Dendritic cell treated with granulocyte-macrophage colony-stimulating factor and Interleukin-4, amounts not matched to agents 40 ng/mL and 50 ng/mL, for 4 days (primary cell): ENCODE measurements at regions not wholly inside any gene's neighbourhood (a gene's known extent, or its start where the extent isn't known, plus 50 kb on each side); places are given as distances from the start of the nearest gene placed in this dataset.

Source experiments
- H3K27ac Mint-ChIP-seq: one replicate; pipeline ENCODE4 v1.8.0; 2022; ENCODE audit warnings: mild to moderate bottlenecking, mixed read lengths
- H3K27me3 Mint-ChIP-seq: one replicate; pipeline ENCODE4 v1.8.0; 2022; ENCODE audit warnings: mild to moderate bottlenecking, mixed read lengths
- H3K36me3 Mint-ChIP-seq: one replicate; pipeline ENCODE4 v1.8.0; 2022; ENCODE audit warnings: low read depth, mixed read lengths
- H3K4me1 Mint-ChIP-seq: one replicate; pipeline ENCODE4 v1.8.0; 2022; ENCODE audit warnings: low read depth, mixed read lengths
- H3K4me3 Mint-ChIP-seq: one replicate; pipeline ENCODE4 v1.8.0; 2022; ENCODE audit warnings: mild to moderate bottlenecking, moderate library complexity, mixed read lengths
- H3K9me3 Mint-ChIP-seq: one replicate; pipeline ENCODE4 v1.8.0; 2022; ENCODE audit warnings: mixed read lengths
- intact Hi-C: fragments of 100-400 bp; cut with micrococcal nuclease; formaldehyde crosslinking; loops from one replicate; pipeline ENCODE4 v1.15.0; 2022

DNA sequence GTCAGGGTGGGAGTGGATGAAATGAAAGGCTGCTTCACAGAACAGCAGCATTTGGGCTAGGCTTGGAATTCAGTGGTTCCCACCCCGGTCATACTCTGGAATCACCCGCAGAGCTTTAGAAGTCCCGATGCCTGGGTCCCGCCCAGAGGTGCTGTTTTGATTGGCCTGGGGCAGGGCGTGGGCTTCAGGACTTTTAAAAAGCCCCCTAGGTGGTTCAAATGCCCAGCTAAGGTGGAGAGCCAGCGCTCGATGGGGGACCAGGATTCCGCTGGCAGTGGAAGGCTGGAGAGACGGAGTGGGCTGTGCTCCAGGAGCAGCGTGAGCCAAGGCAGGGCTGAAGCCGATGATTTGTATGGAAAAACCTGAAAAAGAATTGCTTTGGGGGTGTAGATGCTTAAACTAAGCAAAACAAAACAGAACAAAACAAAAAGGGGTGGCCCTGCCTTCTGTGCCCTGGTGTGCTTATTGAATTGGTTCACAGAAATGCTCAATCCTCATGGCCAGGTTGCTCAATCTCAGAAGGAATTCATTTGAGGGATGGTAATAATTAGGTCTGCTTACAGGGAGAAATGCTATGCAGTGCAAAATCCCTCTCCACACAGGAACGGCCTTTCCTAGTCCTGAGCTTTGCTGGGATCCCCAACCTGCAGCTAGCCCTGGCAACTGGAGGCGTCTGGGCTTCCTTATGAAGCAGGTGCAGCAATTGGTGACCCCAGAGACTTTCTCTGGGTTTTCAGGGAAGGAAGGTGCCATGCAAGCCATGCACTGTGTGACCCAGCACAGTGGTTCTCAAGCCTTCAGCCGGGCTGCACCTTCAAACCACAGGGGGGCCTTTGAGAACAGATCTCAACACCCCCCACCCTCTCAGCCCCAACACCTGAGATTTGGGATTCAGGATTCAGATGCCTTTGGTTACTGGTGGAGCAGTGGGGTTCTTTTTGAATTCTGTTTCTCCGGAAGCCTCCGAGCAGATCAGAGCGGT, 174.0 kb upstream of the ZNF618 start:
- H3K36me3 Mint-ChIP-seq = no peaks in the 10 kb centered on the region
- intact Hi-C loops = no loop called here
- no peak overlapping the region for H3K27ac Mint-ChIP-seq
- H3K9me3 Mint-ChIP-seq = no peaks in the 10 kb centered on the region
- no peak overlapping the region for H3K4me3 Mint-ChIP-seq
- H3K4me1 Mint-ChIP-seq = no peaks in the 10 kb centered on the region
- no peaks in the 10 kb centered on the region for H3K27me3 Mint-ChIP-seq

- Mint-ChIP-seq H3K4me1 (no peaks in the 10 kb centered on the region), H3K27ac (no peak overlapping the region), H3K36me3 (no peaks in the 10 kb centered on the region), H3K4me3 (no peak overlapping the region), H3K9me3 (peaks cover 7% of the 10 kb centered on the region), H3K27me3 (peaks cover 6% of the 10 kb centered on the region)
- intact Hi-C loops = no loop called here
Measured at GRCh38 chr9:113705306-113705927, 170.7 kb upstream of the ZNF618 start.

- Mint-ChIP-seq H3K4me1 (no peaks in the 10 kb centered on the region), H3K27ac (no peak overlapping the region), H3K4me3 (no peak overlapping the region), H3K36me3 (no peaks in the 10 kb centered on the region), H3K9me3 (peaks cover 7% of the 10 kb centered on the region), H3K27me3 (peaks cover 7% of the 10 kb centered on the region)
- intact Hi-C loops = no loop called here
Measured at GRCh38 chr9:113705928-113706519, 170.1 kb upstream of the ZNF618 start.

DNA sequence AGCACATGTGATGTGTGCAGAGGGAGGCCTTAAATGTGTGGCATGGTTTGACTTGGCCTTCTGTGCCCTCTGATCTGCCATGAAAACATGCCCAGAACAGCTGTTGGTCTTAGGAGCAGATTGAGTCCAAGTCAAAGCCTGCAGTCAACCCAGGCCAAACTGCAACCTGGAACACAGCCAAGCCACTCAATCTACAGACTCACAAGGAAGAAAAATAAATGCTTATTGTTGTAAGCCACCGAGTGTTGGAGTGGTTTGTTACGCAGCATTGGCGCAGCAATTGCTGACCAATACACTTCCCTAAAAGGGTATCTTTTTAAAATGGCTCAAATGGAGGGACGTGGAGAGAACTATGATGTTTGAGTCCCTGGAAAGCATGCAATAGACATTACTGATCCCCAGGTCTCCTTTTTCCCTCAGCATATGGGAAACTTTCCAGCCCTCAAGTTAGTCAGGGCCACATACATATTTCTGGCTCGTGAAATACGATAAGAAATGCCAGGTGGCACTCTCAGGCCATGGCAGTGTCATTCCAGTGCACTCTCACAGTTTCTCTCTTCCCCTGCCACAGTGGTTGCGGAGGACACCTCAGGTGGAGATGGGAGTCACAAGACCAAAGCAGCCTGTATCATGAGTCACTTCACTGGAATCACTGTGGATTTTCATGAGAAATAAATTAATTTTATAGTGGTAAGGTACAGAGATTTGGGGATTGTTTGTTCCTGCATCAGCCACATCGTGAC, 168.0 kb upstream of the ZNF618 start:
- H3K9me3 Mint-ChIP-seq = peaks cover 7% of the 10 kb centered on the region
- no peaks in the 10 kb centered on the region for H3K4me1 Mint-ChIP-seq
- H3K36me3 Mint-ChIP-seq = no peaks in the 10 kb centered on the region
- peaks cover 8% of the 10 kb centered on the region for H3K27me3 Mint-ChIP-seq
- no peak overlapping the region for H3K27ac Mint-ChIP-seq
- intact Hi-C loops = no loop called here
- no peak overlapping the region for H3K4me3 Mint-ChIP-seq

GRCh38 chr9:113708821-113709713, 167.0 kb upstream of the ZNF618 start:
- H3K27ac Mint-ChIP-seq = no peak overlapping the region
- no peaks in the 10 kb centered on the region for H3K36me3 Mint-ChIP-seq
- intact Hi-C loops = no loop called here
- H3K27me3 Mint-ChIP-seq = peaks cover 11% of the 10 kb centered on the region
- H3K4me3 Mint-ChIP-seq = no peak overlapping the region
- H3K4me1 Mint-ChIP-seq = no peaks in the 10 kb centered on the region
- peaks cover 7% of the 10 kb centered on the region for H3K9me3 Mint-ChIP-seq

DNA sequence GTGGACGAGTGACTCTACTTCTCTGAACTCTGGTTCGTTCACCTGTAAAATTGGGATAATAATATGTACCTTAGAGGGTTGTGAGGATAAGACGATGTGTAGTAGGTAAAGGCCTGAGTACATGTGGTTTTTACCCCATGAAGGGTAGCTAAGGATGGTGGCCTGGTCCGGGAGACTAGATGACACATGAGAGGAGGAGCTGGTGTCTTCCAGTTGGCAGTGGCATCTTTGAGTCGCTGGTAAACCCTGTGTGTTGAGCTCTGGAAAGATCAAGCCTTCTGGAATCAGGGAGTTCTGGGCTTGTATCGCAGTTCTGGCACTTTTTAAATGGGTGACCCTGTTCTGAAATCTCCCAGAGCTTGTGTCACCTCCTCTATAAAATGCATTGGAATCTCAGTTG, 166.4 kb upstream of the ZNF618 start:
- Mint-ChIP-seq H3K9me3 (peaks cover 7% of the 10 kb centered on the region), H3K4me1 (no peaks in the 10 kb centered on the region), H3K4me3 (no peak overlapping the region), H3K27ac (no peak overlapping the region), H3K27me3 (peaks cover 11% of the 10 kb centered on the region), H3K36me3 (no peaks in the 10 kb centered on the region)
- intact Hi-C loops = no loop called here

DNA sequence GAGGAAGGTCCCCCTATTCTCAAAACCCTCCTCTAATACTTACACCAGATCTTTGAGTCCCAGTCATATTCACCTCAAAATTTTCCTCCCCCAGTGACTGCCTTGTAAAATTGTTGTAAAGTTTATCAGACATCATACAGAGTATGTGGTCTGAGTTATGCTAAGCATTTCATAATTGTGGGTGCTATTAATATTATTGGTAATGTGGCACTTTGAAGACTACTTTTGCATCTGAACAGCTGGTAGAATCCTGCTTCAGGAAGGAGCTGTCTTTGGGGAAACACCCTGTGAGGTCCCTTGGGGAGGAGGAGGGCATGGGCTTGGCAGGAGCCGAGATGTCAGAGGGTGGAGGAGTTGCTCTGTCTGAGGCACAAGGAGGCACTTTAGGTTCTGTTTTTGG, 164.9 kb upstream of the ZNF618 start:
- Mint-ChIP-seq H3K4me3 (no peak overlapping the region), H3K9me3 (peaks cover 7% of the 10 kb centered on the region), H3K27ac (no peak overlapping the region), H3K4me1 (no peaks in the 10 kb centered on the region), H3K27me3 (peaks cover 11% of the 10 kb centered on the region), H3K36me3 (no peaks in the 10 kb centered on the region)
- intact Hi-C loops = no loop called here

- H3K4me3 Mint-ChIP-seq = no peak overlapping the region
- peaks cover 7% of the 10 kb centered on the region for H3K9me3 Mint-ChIP-seq
- no peaks in the 10 kb centered on the region for H3K4me1 Mint-ChIP-seq
- intact Hi-C loops = no loop called here
- H3K27me3 Mint-ChIP-seq = peaks cover 11% of the 10 kb centered on the region
- H3K27ac Mint-ChIP-seq = no peak overlapping the region
- no peaks in the 10 kb centered on the region for H3K36me3 Mint-ChIP-seq
Measured at GRCh38 chr9:113712053-113712452, 164.1 kb upstream of the ZNF618 start.

DNA sequence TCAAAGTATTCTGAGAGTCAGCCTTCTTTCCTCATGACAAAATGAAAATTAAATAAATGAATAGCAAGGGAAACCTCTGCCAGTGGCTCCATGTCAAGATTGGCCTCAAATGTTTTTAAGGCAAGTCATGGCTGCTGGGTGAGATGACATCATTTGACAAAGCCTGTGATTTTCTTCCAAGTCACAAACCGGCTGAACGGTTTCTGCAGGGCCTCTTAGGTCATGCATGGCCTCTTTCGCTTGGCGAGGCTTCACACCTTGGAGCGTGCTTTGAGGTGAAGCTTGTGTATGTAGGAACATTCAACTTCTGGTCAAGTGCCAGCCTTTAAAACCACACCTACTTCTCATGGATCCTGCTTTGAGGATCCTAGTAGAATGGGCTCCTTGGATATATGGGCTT, 161.0 kb upstream of the ZNF618 start:
- intact Hi-C loops = no loop called here
- H3K27me3 Mint-ChIP-seq = peaks cover 10% of the 10 kb centered on the region
- no peaks in the 10 kb centered on the region for H3K9me3 Mint-ChIP-seq
- H3K4me1 Mint-ChIP-seq = no peaks in the 10 kb centered on the region
- no peak overlapping the region for H3K4me3 Mint-ChIP-seq
- H3K27ac Mint-ChIP-seq = no peak overlapping the region
- H3K36me3 Mint-ChIP-seq = no peaks in the 10 kb centered on the region

- Mint-ChIP-seq H3K4me3 (no peak overlapping the region), H3K27me3 (peaks cover 6% of the 10 kb centered on the region), H3K36me3 (no peaks in the 10 kb centered on the region), H3K4me1 (peaks cover 10% of the 10 kb centered on the region), H3K9me3 (no peaks in the 10 kb centered on the region), H3K27ac (no peak overlapping the region)
- intact Hi-C loops = no loop called here
Measured at GRCh38 chr9:113719919-113720318, 156.2 kb upstream of the ZNF618 start.

- Mint-ChIP-seq H3K4me3 (no peak overlapping the region), H3K9me3 (no peaks in the 10 kb centered on the region), H3K4me1 (peaks cover 10% of the 10 kb centered on the region), H3K27ac (no peak overlapping the region), H3K36me3 (no peaks in the 10 kb centered on the region), H3K27me3 (peaks cover 6% of the 10 kb centered on the region)
- intact Hi-C loops = no loop called here
Measured at GRCh38 chr9:113720495-113720894, 155.6 kb upstream of the ZNF618 start.

GRCh38 chr9:113721856-113722255, 154.3 kb upstream of the ZNF618 start:
- no peak overlapping the region for H3K27ac Mint-ChIP-seq
- intact Hi-C loops = no loop called here
- H3K9me3 Mint-ChIP-seq = no peaks in the 10 kb centered on the region
- peaks cover 6% of the 10 kb centered on the region for H3K27me3 Mint-ChIP-seq
- no peak overlapping the region for H3K4me3 Mint-ChIP-seq
- no peaks in the 10 kb centered on the region for H3K36me3 Mint-ChIP-seq
- peaks cover 10% of the 10 kb centered on the region for H3K4me1 Mint-ChIP-seq

DNA sequence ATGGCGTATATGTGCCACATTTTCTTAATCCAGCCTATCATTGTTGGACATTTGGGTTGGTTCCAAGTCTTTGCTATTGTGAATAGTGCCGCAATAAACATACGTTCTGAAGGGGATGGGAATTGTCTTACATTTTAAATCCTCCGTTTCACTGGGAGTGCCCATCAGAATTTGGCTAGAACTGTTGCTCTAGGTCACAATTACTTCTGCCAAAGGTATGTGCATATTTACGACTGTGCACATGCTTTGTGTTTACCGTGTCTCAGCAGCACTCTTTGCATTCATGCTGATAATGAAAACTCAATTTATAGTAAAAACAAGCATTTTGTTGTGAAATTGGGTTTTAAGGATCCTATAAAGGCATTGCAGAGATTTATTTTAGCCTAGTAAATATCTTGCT, 151.9 kb upstream of the ZNF618 start:
- no peaks in the 10 kb centered on the region for H3K9me3 Mint-ChIP-seq
- H3K4me1 Mint-ChIP-seq = peaks cover 10% of the 10 kb centered on the region
- H3K27me3 Mint-ChIP-seq = peaks cover 5% of the 10 kb centered on the region
- intact Hi-C loops = no loop called here
- no peak overlapping the region for H3K27ac Mint-ChIP-seq
- H3K4me3 Mint-ChIP-seq = no peak overlapping the region
- no peaks in the 10 kb centered on the region for H3K36me3 Mint-ChIP-seq
